ENCODE measurements at regions not wholly inside any gene's neighbourhood (a gene's known extent, or its start where the extent isn't known, plus 50 kb on each side); places are given as distances from the start of the nearest gene placed in this dataset.

DNA sequence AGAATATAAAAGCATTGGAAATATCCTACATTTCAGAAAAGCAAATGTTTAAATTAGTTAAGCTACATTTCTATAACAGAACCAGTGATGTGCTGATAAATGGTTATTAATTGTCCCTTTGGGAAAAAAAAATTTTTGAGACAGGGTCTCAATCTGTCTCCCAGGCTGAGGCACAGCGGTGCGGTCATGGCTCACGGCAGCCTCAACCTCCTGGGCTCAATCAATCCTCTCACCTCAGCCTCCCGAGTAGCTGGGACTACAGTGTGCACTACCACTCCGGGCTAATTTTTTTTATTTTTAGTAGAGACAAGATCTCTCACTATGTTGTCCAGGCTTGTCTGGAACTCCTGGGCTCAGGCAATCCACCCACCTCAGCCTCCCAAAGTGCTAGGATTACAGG lies 194.8 kb upstream of the SALL3 start:
- ChIA-PET POLR2A (no interaction called here), CTCF (no interaction called here)
- DNase-seq (ENCODE audit: low read depth) = no peak
- no peaks in the 10 kb centered on the region for H3K36me3 ChIP-seq (ENCODE audit: control insufficient read depth, insufficient read depth, low read length)
- H3K4me3 ChIP-seq (ENCODE audit: low read depth, low read length) = no peak overlapping the region
- TF ChIP-seq, protein P1, sequence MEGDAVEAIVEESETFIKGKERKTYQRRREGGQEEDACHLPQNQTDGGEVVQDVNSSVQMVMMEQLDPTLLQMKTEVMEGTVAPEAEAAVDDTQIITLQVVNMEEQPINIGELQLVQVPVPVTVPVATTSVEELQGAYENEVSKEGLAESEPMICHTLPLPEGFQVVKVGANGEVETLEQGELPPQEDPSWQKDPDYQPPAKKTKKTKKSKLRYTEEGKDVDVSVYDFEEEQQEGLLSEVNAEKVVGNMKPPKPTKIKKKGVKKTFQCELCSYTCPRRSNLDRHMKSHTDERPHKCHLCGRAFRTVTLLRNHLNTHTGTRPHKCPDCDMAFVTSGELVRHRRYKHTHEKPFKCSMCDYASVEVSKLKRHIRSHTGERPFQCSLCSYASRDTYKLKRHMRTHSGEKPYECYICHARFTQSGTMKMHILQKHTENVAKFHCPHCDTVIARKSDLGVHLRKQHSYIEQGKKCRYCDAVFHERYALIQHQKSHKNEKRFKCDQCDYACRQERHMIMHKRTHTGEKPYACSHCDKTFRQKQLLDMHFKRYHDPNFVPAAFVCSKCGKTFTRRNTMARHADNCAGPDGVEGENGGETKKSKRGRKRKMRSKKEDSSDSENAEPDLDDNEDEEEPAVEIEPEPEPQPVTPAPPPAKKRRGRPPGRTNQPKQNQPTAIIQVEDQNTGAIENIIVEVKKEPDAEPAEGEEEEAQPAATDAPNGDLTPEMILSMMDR (IDR thresholded peaks at IDR 0.05; ENCODE audit: insufficient read depth, low read depth, low read length) = no peak
- no peaks in the 10 kb centered on the region for H3K27me3 ChIP-seq (ENCODE audit: control insufficient read depth, insufficient read depth, low read length)

DNA sequence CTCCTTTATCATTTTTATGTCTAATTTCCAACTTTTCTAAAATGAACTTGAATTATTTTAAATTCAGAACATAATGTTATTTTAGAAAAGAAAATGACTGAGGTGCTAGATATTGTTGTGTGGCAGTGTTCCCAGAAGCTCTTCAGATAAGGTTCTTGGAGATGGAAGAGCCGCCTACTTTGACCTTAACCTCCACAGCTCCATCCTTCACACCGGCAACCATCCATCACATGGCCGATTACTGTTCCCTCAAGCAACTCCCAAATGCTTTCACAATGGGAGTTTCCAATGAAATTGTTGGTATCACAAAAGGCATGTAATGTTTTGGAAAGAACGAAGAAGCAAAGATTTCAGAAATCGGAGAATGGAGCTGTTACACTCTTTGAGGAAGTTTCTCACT lies 193.9 kb upstream of the SALL3 start:
- H3K27me3 ChIP-seq (ENCODE audit: control insufficient read depth, insufficient read depth, low read length) = no peaks in the 10 kb centered on the region
- no peaks in the 10 kb centered on the region for H3K36me3 ChIP-seq (ENCODE audit: control insufficient read depth, insufficient read depth, low read length)
- no peak for DNase-seq (ENCODE audit: low read depth)
- CTCF ChIA-PET = no interaction called here
- POLR2A ChIA-PET = no interaction called here
- TF ChIP-seq, protein P1 (IDR thresholded peaks at IDR 0.05; ENCODE audit: insufficient read depth, low read depth, low read length) = no peak
- H3K4me3 ChIP-seq (ENCODE audit: low read depth, low read length) = no peak overlapping the region

DNA sequence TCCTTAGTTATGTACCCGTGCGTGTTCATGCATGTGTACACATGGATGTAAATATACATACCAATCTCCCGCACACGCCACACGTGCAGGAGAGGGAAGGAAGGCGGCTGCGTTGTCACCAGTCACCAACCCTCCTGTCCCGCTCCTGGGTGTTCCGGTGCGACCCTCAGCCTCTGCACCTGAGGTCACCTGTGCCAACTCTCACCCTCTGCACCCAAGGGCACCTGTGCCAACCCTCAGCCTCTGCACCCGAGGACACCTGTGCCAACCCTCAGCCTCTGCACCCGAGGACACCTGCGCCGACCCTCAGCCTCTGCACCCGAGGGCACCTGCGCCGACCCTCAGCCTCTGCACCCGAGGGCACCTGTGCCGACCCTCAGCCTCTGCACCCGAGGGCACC lies 192.8 kb upstream of the SALL3 start:
- H3K36me3 ChIP-seq (ENCODE audit: control insufficient read depth, insufficient read depth, low read length) = no peaks in the 10 kb centered on the region
- CTCF ChIA-PET = no interaction called here
- H3K4me3 ChIP-seq (ENCODE audit: low read depth, low read length) = no peak overlapping the region
- no peak for DNase-seq (ENCODE audit: low read depth)
- H3K27me3 ChIP-seq (ENCODE audit: control insufficient read depth, insufficient read depth, low read length) = no peaks in the 10 kb centered on the region
- POLR2A ChIA-PET = no interaction called here
- TF ChIP-seq, protein P1 (IDR thresholded peaks at IDR 0.05; ENCODE audit: insufficient read depth, low read depth, low read length) = no peak

DNA sequence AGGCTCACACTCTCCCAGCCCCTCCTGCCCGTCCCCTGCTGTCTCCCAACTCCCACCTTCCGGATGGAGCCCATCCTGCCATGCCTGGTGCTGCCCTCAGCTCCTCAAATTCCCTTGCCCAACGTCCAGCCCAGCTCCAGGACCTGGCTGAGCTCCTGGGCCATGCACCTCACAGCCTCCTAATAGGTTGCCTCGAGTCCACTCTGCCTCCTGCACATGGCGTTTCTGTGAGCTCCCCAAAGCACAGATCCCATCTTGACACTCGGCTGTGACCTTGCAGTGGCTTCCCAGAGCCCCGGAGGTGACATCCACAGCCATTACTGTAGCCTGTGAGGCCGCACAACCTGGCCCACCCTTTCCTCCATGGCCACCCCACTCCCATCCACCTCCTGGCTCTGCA lies 191.9 kb upstream of the SALL3 start:
- DNase-seq (ENCODE audit: low read depth) = no peak
- Histone ChIP-seq H3K36me3 (ENCODE audit: control insufficient read depth, insufficient read depth, low read length) (no peaks in the 10 kb centered on the region), H3K27me3 (ENCODE audit: control insufficient read depth, insufficient read depth, low read length) (no peaks in the 10 kb centered on the region), H3K4me3 (ENCODE audit: low read depth, low read length) (no peak overlapping the region)
- TF ChIP-seq, protein P1 (IDR thresholded peaks at IDR 0.05; ENCODE audit: insufficient read depth, low read depth, low read length) = no peak
- POLR2A ChIA-PET = no interaction called here
- CTCF ChIA-PET = no interaction called here

DNA sequence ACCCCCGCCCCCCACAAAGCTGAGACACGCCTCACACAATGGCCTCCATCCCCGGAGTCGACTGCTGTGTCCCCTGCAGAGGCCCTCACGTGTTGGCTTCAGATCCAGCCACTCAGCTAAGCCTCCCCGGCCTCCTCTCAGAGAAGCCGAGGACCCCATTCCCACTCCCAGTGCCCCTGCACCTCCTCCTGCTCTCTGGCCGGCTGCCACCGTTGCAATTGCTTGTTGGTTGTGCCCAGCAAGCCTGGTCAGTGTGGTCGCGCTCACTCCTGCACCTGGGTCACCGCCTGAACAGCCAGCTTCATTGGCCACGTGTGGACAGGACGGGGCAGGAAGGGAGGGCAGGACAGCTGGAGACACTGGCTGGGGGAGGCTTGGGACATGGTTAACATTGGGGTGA lies 191.5 kb upstream of the SALL3 start:
- POLR2A ChIA-PET = no interaction called here
- CTCF ChIA-PET = no interaction called here
- no peak for DNase-seq (ENCODE audit: low read depth)

More for the DNA sequence above, 191.5 kb upstream of the SALL3 start:
- H3K4me3 ChIP-seq (ENCODE audit: low read depth, low read length) = no peak overlapping the region
- no peaks in the 10 kb centered on the region for H3K27me3 ChIP-seq (ENCODE audit: control insufficient read depth, insufficient read depth, low read length)
- H3K36me3 ChIP-seq (ENCODE audit: control insufficient read depth, insufficient read depth, low read length) = no peaks in the 10 kb centered on the region
- TF ChIP-seq, protein P1 (IDR thresholded peaks at IDR 0.05; ENCODE audit: insufficient read depth, low read depth, low read length) = no peak
